Loucy (cell line): ENCODE measurements at regions not wholly inside any gene's neighbourhood (a gene's known extent, or its start where the extent isn't known, plus 50 kb on each side); places are given as distances from the start of the nearest gene placed in this dataset.
"Not testable (repeated sequence)": the region's sequence is repeated elsewhere in the genome, so short reads cannot be mapped to it uniquely, and the experiment has no call there.

Experiments
- H2AFZ ChIP-seq: fragments of 200-600 bp; sonication (generic); 2 replicates; pipeline ENCODE4 v1.6.0; 2016; ENCODE audit warnings: antibody characterized with exemption, mild to moderate bottlenecking, low read length, moderate library complexity
- H3F3A ChIP-seq: fragments of 200-600 bp; 2 replicates; pipeline ENCODE4 v1.6.0; 2016; ENCODE audit warnings: antibody characterized with exemption, low read depth, mild to moderate bottlenecking
- H3K27me3 ChIP-seq: fragments of 200-600 bp; sonication (generic); 2 replicates; pipeline ENCODE4 v1.6.1; 2014; ENCODE audit warnings: low read length, mild to moderate bottlenecking; ENCODE audit not compliant: insufficient read depth, poor library complexity, severe bottlenecking
- H3K36me3 ChIP-seq: fragments of 200-600 bp; sonication (generic); 2 replicates; pipeline ENCODE4 v1.6.1; 2016; ENCODE audit warnings: low read length; ENCODE audit not compliant: insufficient read depth
- H3K4me1 ChIP-seq: fragments of 200-600 bp; sonication (generic); 2 replicates; pipeline ENCODE4 v1.5.1; 2014; ENCODE audit warnings: low read length, mild to moderate bottlenecking; ENCODE audit not compliant: insufficient read depth, poor library complexity, severe bottlenecking
- H3K4me2 ChIP-seq: fragments of 200-600 bp; sonication (generic); 2 replicates; pipeline ENCODE4 v1.6.0; 2014; ENCODE audit warnings: antibody characterized with exemption, low read length, low read depth, mild to moderate bottlenecking; ENCODE audit not compliant: poor library complexity, severe bottlenecking
- H3K4me3 ChIP-seq: fragments of 200-600 bp; sonication (generic); 2 replicates; pipeline ENCODE4 v1.5.1; 2014; ENCODE audit warnings: low read length, mild to moderate bottlenecking, mixed read lengths; ENCODE audit not compliant: poor library complexity, severe bottlenecking
- H3K79me2 ChIP-seq: fragments of 200-600 bp; sonication (generic); 2 replicates; pipeline ENCODE4 v1.6.1; 2014; ENCODE audit warnings: low read length; ENCODE audit not compliant: insufficient read depth
- H3K9ac ChIP-seq: fragments of 200-600 bp; sonication (generic); 2 replicates; pipeline ENCODE4 v1.6.0; 2014; ENCODE audit warnings: mild to moderate bottlenecking, low read depth, low read length, moderate library complexity; ENCODE audit not compliant: poor library complexity, severe bottlenecking
- H3K9me2 ChIP-seq: fragments of 200-600 bp; sonication (generic); replicated peaks from 2 replicates; pipeline ENCODE4 v1.6.1; 2016; ENCODE audit warnings: low read depth, low read length, mixed read lengths
- H3K9me3 ChIP-seq: fragments of 200-600 bp; sonication (generic); 2 replicates; pipeline ENCODE4 v1.6.1; 2014; ENCODE audit warnings: mild to moderate bottlenecking, antibody characterized with exemption, low read length, low read depth; ENCODE audit not compliant: insufficient read depth
- H4K20me1 ChIP-seq: fragments of 200-600 bp; sonication (generic); 2 replicates; pipeline ENCODE4 v1.6.0; 2014; ENCODE audit warnings: antibody characterized with exemption, low read length, mild to moderate bottlenecking; ENCODE audit not compliant: insufficient read depth, poor library complexity, severe bottlenecking
- EZH2phosphoT487 ChIP-seq: fragments of 200-600 bp; IDR thresholded peaks from 2 replicates; pipeline ENCODE4 v1.6.1; 2018; ENCODE audit warnings: antibody characterized with exemption, mild to moderate bottlenecking, moderate library complexity, borderline replicate concordance
- TF ChIP-seq, protein P1 (sequence below): fragments of 200-600 bp; sonication (generic); conservative IDR thresholded peaks from 2 replicates; pipeline ENCODE4 v1.5.1; 2014; ENCODE audit warnings: mild to moderate bottlenecking, antibody characterized with exemption, low read length

DNA sequence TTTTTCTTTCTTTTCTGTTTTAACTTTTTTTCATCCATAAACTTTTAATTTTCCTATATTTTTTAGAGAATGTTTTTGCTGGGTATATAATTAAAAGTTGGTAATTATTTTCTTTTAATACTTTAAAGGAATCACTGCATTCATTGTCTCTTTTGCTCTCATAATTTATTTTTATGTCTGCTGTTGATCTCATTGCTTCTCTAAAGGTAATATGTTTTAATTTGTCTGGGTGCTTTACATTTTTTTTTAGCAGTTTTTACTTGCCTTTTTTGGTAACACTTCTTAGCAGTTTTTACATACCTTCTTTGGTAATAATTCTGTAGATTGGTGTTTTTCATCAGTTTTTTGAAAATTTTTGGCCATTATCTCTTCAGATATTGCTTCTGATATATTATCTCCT, 89.4 kb upstream of the BMAL1 start:
- no peak overlapping the region for H2AFZ ChIP-seq

DNA sequence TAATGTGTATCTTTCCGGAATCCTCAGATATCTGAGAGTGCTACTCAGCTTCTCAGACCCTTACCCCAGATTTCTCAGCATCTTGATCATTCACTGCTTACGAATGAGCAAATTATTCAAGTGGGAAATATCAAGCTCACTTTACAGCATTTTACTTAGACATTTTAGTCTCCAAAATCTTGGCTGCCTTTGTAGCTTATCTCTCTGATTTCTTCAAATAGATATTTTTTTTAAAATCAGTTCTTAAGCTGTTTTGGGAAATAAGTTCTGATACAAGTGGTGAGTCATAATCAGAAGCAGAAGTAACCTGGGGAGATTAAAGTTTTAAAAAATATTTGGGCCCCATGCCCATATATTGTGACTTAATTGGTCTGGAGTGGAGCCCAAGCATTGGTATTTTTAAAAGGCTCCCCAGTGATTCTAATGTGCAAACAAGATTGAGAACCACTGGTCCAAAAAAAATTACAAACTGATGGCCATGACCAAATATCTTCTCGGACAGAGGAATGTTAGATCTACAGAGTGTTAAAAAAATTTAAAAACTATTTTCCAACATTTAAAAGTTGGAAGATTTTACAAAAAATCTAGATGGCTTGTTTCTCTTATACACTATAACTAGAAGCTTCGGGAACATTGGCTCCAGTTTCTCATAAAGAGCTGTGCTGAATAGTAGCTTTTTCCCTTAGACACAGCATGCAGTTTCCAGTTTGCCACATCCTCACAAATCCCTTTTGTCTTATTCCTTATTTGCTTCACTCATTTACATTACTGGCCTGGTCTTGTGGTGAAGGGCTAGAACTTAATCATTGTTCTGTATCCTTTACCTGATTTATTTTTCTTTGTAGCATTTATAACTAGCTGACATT, 87.8 kb upstream of the BMAL1 start:
- H3K9me3 ChIP-seq, result peaks cover 3% of the 10 kb centered on the region; the same call in 1 of the 2 replicates
- H3K4me3 ChIP-seq, result no peak overlapping the region
- TF ChIP-seq, protein P1, sequence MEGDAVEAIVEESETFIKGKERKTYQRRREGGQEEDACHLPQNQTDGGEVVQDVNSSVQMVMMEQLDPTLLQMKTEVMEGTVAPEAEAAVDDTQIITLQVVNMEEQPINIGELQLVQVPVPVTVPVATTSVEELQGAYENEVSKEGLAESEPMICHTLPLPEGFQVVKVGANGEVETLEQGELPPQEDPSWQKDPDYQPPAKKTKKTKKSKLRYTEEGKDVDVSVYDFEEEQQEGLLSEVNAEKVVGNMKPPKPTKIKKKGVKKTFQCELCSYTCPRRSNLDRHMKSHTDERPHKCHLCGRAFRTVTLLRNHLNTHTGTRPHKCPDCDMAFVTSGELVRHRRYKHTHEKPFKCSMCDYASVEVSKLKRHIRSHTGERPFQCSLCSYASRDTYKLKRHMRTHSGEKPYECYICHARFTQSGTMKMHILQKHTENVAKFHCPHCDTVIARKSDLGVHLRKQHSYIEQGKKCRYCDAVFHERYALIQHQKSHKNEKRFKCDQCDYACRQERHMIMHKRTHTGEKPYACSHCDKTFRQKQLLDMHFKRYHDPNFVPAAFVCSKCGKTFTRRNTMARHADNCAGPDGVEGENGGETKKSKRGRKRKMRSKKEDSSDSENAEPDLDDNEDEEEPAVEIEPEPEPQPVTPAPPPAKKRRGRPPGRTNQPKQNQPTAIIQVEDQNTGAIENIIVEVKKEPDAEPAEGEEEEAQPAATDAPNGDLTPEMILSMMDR, result no peak
- no peak for TF ChIP-seq EZH2phosphoT487
- no peaks in the 10 kb centered on the region for H3F3A ChIP-seq
- H3K79me2 ChIP-seq, result no peaks in the 10 kb centered on the region
- no peaks in the 10 kb centered on the region for H3K27me3 ChIP-seq
- H3K36me3 ChIP-seq, result no peaks in the 10 kb centered on the region
- no peaks in the 10 kb centered on the region for H3K9me2 ChIP-seq
- H3K9ac ChIP-seq, result no peak overlapping the region
- H3K4me1 ChIP-seq, result no peaks in the 10 kb centered on the region
- H3K4me2 ChIP-seq, result no peak overlapping the region
- no peak overlapping the region for H2AFZ ChIP-seq
- H4K20me1 ChIP-seq, result no peaks in the 10 kb centered on the region

More for the DNA sequence above, 89.4 kb upstream of the BMAL1 start:
- no peak overlapping the region for H3K4me3 ChIP-seq
- no peaks in the 10 kb centered on the region for H3K79me2 ChIP-seq
- no peaks in the 10 kb centered on the region for H3K36me3 ChIP-seq
- H3K9me3 ChIP-seq, result peaks cover 3% of the 10 kb centered on the region; the same call in 1 of the 2 replicates
- H4K20me1 ChIP-seq, result no peaks in the 10 kb centered on the region
- no peaks in the 10 kb centered on the region for H3F3A ChIP-seq
- H3K27me3 ChIP-seq, result no peaks in the 10 kb centered on the region
- H3K4me2 ChIP-seq, result no peak overlapping the region
- H3K9ac ChIP-seq, result no peak overlapping the region
- peaks cover 4% of the 10 kb centered on the region for H3K4me1 ChIP-seq
- no peaks in the 10 kb centered on the region for H3K9me2 ChIP-seq
- TF ChIP-seq, protein P1, result no peak
- TF ChIP-seq EZH2phosphoT487, result no peak

DNA sequence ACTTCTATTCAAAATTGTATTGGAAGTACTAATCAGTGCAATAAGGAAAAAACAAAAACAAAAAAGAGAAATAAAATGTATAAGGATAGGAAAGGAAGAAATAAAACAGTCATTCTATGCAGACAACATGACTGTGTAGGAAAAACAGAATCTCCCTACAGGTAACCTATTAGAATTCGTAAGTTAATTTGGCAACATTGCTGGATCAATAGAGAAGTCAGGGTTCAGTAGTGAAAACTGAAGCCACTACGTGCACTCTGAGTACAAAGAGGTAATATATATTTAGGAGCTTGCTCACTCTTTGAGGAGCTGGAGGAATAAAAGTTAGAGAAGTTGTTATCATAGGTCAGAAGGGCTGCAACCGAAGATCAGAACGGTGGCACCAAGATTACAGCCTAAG, 84.0 kb upstream of the BMAL1 start:
- H3K79me2 ChIP-seq, result no peaks in the 10 kb centered on the region
- peaks cover 10% of the 10 kb centered on the region for H3K9me3 ChIP-seq
- no peaks in the 10 kb centered on the region for H3F3A ChIP-seq
- no peaks in the 10 kb centered on the region for H3K4me1 ChIP-seq
- H4K20me1 ChIP-seq, result no peaks in the 10 kb centered on the region
- H3K9me2 ChIP-seq, result no peaks in the 10 kb centered on the region
- no peaks in the 10 kb centered on the region for H3K36me3 ChIP-seq
- H3K4me2 ChIP-seq, result no peak overlapping the region
- no peaks in the 10 kb centered on the region for H3K27me3 ChIP-seq
- H3K9ac ChIP-seq, result no peak overlapping the region
- TF ChIP-seq EZH2phosphoT487, result no peak
- no peak overlapping the region for H2AFZ ChIP-seq
- H3K4me3 ChIP-seq, result no peak overlapping the region

DNA sequence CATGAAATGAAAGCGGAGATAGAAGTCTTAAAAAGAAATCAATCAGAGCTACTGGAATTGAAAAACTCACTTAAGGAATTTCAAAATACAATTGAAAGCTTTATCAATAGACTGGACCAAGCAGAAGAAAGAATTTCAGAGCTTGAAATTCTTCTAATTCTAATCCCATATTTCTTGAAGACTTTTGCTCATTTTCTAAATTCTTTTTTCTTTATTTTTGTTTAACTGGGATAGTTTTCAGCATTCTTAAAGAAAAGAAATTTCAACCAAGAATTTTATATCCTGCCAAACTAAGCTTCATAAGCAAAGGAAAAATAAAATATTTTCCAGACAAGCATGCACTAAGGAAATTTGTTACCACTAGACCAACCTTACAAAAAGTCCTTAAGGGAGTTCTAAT, 80.2 kb upstream of the BMAL1 start:
- not testable (repeated sequence) for H4K20me1 ChIP-seq, H3F3A ChIP-seq, H3K36me3 ChIP-seq, H3K9me2 ChIP-seq, H3K4me3 ChIP-seq, H3K27me3 ChIP-seq, H3K4me2 ChIP-seq, H2AFZ ChIP-seq, H3K9ac ChIP-seq, H3K4me1 ChIP-seq, H3K79me2 ChIP-seq
- H3K9me3 ChIP-seq, result peaks cover 11% of the 10 kb centered on the region
